GDM1 (cell line): ENCODE measurements at regions not wholly inside any gene's neighbourhood (a gene's known extent, or its start where the extent isn't known, plus 50 kb on each side); places are given as distances from the start of the nearest gene placed in this dataset.
A peak's percentile ranks its signal among the peaks of the same experiment; 100 is the strongest.
"Not testable (repeated sequence)": the region's sequence is repeated elsewhere in the genome, so short reads cannot be mapped to it uniquely, and the experiment has no call there.

ENCODE experiments used
- DNase-seq: peaks from one replicate; lab custom pipeline; 2025; lab: John Stamatoyannopoulos, UW

DNA sequence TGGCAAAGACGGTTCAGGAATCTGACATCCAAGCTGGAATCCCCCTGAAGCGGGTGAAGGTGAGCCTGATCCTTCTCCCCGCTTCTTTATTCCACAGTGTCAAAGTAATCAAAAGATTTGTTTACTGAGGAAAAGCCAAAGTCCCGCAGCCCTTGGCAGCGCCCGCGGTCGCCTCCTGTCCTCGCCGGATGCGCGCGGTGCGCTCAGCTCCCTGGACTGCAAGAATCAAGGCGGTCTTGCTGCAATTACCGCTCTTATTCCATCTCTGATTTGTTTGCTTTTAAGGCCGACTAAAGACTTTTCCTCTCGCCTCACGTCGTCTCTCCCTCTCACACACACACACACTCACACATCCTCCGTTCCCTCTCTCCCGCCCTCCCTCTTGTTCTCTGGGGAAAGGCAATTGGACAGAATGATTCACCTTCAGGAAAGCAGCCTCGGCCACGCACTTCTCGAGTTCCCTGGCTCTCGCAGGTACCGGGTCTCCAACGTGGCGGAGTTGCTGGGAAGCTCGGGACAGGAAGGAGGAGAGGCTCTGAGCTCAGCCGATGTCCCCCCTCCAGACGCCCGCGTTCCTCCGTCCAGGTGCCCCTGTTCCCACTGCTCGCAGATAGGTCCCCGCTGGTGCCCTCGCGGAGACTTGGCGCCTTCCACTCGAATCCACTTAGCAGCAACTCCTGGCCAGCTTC, 68.6 kb upstream of the USP15 start:
- DNase-seq, result no peak

DNA sequence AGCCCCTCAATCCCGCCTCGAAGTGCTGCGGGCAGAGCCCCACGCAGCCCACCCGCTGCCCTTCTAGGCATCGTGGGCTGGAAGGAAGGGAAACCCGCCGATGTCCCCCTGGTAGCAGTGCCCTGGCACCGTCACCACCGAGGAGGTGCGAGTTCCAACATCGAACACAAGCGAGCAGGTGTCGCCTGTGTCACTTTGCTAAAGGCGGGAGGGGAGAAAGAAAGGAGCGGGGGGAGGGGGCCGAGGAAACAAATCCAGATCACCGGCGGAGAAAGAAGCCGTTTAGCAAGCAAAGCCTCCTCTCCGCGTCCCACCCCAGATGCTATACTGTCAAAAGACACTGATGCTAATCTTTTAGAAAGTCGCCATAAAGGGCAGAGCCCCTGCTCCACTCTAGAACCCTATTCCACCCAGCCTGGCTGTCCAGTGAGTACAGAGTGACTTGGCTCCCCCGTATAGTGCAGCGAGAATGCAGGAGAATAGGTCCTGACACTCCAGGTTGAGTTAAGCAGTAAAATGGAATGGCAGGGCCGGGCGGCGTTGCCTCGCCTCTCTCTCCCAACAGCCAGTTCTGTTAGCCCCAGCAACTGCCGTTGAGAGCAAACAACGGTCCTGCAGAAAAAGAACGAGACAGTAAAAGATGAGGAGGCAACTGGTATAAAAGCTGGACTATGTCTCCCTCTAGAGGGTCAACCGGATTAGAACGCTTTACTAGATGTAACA, 67.9 kb upstream of the USP15 start:
- peak; percentile 64 for DNase-seq

DNA sequence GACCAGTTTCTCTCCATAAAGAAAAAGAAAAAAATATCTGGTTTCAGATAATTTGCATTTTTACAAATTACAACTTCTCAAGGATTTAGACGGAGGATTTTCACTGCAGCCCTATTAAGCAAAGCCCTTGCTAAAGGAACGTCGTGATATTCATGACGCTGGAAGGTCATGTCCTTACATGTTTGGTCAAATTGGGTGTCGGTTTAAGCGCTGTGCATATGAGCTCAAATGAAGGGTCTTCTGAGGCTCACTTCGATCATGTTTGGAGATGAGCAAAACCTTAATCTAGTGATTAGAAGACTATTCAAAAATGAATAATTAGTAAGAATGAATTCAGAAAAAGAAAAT, 67.3 kb upstream of the USP15 start:
- DNase-seq, result no peak

DNA sequence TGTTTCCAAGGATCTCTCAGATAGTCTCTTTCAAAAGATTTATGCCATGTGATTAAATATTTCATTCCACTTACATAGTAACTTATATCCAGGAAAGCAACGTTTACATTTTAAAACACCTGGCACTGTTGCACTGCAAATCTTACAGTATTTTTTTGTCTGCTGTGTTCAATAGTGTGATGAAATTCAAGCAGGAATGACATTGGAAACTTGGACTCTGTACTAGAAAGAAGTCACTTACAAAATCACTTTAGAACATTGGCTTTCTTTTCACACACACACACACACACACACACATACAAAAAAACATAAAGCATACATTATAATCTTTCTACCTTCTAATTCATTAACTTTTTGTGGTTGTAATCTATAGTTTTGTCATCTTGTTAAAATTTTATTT, 66.2 kb upstream of the USP15 start:
- DNase-seq, result no peak

DNA sequence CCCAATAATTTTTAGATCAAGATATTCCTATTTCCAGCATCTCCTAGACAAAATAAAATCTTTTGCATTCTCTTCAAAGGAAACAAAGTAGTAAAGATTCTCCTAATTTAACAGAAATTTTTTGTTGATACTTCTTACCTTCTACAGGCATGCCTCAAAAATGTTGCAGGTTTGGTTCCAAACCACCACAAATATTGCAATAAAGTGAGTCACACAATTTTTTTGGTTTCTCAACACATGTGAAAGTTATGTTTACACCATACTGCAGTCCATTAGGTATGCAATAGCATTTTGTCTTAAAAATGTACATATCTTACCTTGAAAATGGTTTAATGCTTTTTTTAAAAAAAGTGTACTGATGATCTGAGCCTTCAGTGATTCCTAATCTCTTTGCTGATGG, 65.6 kb upstream of the USP15 start:
- DNase-seq, result no peak

DNA sequence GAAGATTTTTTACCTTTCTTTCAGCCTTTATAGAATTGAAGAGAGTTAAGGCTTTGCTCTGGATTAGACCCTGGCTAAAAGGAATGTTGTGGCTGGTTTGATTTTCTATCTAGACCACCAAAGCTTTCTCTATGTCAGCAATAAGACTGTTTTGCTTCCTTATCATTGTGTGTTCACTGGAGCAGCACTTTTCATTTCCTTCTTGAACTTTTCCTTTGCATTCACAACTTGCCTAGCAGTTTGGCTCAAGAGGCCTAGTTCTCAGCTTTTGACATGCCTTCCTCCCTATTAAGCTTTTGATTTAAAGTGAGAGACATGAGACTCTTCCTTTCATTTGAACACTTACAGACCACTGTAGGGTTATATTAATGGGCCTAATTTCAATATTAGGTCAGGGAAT, 64.1 kb upstream of the USP15 start:
- DNase-seq, result no peak

DNA sequence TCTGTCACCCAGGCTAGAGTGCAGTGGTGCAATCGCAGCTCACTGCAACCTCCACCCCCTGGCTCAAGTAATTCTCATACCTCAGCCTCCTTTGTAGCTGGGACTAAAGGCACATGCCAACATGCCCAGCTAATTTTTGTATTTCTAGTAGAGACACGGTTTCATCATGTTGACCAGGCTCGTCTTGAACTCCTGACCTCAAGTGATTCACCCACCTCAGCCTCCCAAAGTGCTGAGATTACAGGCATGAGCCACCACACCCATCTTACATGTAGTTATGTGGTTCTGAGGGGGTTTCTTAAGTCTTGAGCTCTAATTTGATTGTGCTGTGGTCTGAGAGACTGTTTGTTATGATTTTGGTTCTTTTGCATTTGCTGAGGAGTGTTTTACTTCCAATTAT, 57.3 kb upstream of the USP15 start:
- DNase-seq, result not testable (repeated sequence)

DNA sequence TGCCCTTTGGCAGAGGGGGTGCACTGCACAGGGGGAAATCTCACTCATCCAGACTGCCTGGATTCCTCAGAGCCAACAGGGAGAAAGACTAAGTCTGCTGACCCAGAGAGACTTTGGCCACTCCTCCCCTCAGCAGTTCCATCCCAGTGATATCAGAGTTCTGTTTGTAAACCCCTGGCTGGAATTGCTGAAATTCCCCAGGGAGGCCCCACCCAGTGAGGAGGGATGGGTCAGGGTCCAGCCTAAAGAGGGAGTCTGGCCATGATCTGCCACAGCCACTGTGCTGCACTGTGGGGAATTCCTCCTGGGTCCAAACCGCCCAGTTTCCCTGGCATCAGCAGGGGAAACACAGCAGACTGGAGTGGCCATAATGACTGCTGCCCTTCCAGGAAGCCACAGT, 54.9 kb upstream of the USP15 start:
- DNase-seq, result no peak

DNA sequence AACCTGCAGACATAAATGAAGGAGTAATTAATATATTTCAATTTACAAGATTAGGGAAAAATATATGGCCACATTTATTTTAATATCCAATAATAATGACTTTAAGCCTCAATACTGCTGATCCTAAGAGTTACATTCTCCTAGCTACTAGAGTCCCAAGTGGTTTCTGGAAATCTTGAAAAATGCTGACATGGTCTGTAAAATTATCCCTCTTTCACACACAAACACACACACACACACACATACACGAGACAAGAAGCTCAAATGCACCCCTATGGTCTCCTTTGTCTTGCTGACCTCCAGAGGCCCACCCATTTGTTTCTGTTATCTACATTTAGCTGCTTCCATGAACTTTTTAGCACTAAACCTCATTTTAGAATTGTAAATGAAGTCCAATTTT, 53.0 kb upstream of the USP15 start:
- no peak for DNase-seq
